ENCODE measurements at regions not wholly inside any gene's neighbourhood (a gene's known extent, or its start where the extent isn't known, plus 50 kb on each side); places are given as distances from the start of the nearest gene placed in this dataset.

DNA sequence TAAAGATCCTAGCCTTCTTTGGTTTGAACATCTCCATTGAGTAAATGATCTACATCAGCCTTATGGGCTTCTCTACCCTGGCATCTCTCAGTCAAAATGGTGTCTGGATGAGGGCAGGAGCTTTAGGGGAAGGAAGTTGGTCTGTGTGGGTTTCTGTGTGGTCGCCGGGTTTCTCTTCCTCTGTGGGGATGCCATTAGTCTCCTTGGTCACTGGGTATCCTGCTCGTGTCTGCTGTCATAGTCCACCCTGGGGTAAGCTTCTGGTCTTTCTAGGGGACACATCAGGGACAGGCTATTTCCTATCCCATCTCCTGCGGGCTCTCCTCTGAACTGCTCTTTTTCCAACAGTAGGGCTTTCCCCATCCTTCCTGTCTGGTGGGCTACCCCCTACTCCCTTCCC lies 150.3 kb upstream of the NPY start:
- TF ChIP-seq, protein P1, sequence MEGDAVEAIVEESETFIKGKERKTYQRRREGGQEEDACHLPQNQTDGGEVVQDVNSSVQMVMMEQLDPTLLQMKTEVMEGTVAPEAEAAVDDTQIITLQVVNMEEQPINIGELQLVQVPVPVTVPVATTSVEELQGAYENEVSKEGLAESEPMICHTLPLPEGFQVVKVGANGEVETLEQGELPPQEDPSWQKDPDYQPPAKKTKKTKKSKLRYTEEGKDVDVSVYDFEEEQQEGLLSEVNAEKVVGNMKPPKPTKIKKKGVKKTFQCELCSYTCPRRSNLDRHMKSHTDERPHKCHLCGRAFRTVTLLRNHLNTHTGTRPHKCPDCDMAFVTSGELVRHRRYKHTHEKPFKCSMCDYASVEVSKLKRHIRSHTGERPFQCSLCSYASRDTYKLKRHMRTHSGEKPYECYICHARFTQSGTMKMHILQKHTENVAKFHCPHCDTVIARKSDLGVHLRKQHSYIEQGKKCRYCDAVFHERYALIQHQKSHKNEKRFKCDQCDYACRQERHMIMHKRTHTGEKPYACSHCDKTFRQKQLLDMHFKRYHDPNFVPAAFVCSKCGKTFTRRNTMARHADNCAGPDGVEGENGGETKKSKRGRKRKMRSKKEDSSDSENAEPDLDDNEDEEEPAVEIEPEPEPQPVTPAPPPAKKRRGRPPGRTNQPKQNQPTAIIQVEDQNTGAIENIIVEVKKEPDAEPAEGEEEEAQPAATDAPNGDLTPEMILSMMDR (IDR thresholded peaks at IDR 0.05), result no peak
- no peak for TF ChIP-seq POLR2A (IDR thresholded peaks at IDR 0.05)
